ENCODE measurements at regions not wholly inside any gene's neighbourhood (a gene's known extent, or its start where the extent isn't known, plus 50 kb on each side); places are given as distances from the start of the nearest gene placed in this dataset.

DNA sequence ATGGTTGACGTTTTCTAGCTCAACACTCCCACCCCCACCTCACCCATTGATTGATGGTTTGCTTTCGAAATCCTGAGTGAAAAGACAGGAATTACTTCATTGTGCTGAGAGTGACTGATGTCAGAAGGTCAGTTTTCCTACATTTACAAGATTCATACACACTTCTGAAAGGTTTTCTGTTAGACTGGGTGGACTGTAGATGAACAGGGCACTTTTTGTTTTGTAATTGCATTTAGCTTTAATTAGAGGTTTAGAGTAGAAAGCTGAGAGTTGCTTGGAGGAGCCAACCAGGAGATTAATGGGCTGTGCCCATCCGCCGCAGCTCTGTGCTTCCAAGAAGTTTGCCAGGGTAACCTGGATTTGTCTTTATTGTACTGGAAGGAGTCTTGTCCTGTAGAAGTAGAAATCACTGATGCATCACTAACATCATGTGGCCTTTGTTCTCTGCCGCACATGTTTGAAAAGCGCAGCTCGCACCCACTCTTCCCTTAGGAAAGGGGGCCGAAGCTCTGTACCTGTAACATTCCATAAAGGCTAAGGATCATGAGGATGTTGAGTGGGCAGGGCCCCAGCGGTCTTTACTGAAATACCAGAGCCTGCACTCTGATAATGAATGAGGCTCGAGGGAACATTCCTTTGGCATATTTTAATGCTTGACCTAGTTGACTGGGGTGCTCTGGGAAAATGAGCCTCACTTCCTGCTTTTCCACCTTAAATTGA lies 267.6 kb upstream of the DMRT1 start:
- peak overlapping the region; percentile 53; the same call in 1 of the 2 replicates for H2AK5ac ChIP-seq (ENCODE audit: low read depth, low read length)
- no peak overlapping the region for H2BK120ac ChIP-seq (replicated peaks; ENCODE audit: low read depth, low read length)
- H3K79me1 ChIP-seq (ENCODE audit: low read depth, low read length) = no peaks in the 10 kb centered on the region; the same call in 1 of the 2 replicates
- H3K56ac ChIP-seq (replicated peaks; ENCODE audit: insufficient read length, low read depth, low read length) = no peak overlapping the region
- H3K9ac ChIP-seq (replicated peaks in 1 of 4; ENCODE audit: extremely low read depth in 1 of 4, low read depth in 3 of 4, low read length in 3 of 4) = no peak overlapping the region
- no peaks in the 10 kb centered on the region for H3K23me2 ChIP-seq (ENCODE audit: low read depth, low read length)
- 0 out of 4 replicates have a peak, but pooled peaks cover 0 to 2% of the 10 kb centered on the region in 2 experiments for H3K9me3 ChIP-seq (ENCODE audit: insufficient read depth in 2 of 2, low read depth in 1 of 2, low read length in 1 of 2)
- no peak overlapping the region for H3K4me3 ChIP-seq (ENCODE audit: extremely low read depth in 1 of 4, insufficient read depth in 2 of 4, low read depth in 3 of 4, low read length in 4 of 4)
- no peak for FAIRE-seq
- H2BK15ac ChIP-seq (ENCODE audit: low read length) = 0 out of 2 replicates have a peak overlapping the region, but pooled peaks have one; percentile 8
- H3K36me3 ChIP-seq (ENCODE audit: control insufficient read depth in 2 of 4, insufficient read depth in 4 of 4, low read length in 3 of 4) = no peaks in the 10 kb centered on the region
- peaks cover 0 to 32% of the 10 kb centered on the region in 2 experiments; a peak in 2 of 4 replicates for H3K79me2 ChIP-seq (ENCODE audit: control insufficient read depth in 1 of 2, insufficient read depth in 2 of 2, low read length in 2 of 2)
- peak overlapping the region; percentile 84 for H2BK12ac ChIP-seq (ENCODE audit: low read depth, low read length)
- peaks cover 3 to 8% (median 6%) of the 10 kb centered on the region in 4 experiments; a peak in 4 of 7 replicates for H3K4me1 ChIP-seq (replicated peaks in 1 of 4; ENCODE audit: control insufficient read depth in 3 of 4, insufficient read depth in 4 of 4, low read length in 3 of 4)
- peak overlapping the region; percentile 29; the same call in 1 of the 2 replicates for H4K8ac ChIP-seq (ENCODE audit: extremely low read depth, insufficient read depth, low read length)
- no peak overlapping the region for H3K4ac ChIP-seq (replicated peaks; ENCODE audit: insufficient read length, low read depth, low read length)
- no peaks in the 10 kb centered on the region for H3K27me3 ChIP-seq (replicated peaks in 1 of 4; ENCODE audit: control insufficient read depth in 3 of 4, extremely low read depth in 1 of 4, insufficient read depth in 3 of 4, low read length in 3 of 4)
- ChIA-PET POLR2A (ENCODE audit: partially characterized antibody) (no interaction called here), CTCF (ENCODE audit: partially characterized antibody) (interaction anchor here (0.7 to 1.5 kb wide), 4 partner anchors 9 to 192 kb away, joined by 3 to 6 read pairs (median 3); no protein-coding TSS in a partner anchor)
- no peak overlapping the region for H3K14ac ChIP-seq (ENCODE audit: insufficient read length)
- no peak overlapping the region for H3K18ac ChIP-seq (ENCODE audit: extremely low read depth, low read length)
- H4K5ac ChIP-seq (ENCODE audit: insufficient read length, low read depth, low read length) = no peak overlapping the region
- DNase-seq (ENCODE audit: low read depth in 1 of 2, low spot score in 2 of 2) = no peak
- H2BK5ac ChIP-seq (ENCODE audit: low read depth, low read length) = no peak overlapping the region; the same call in 1 of the 2 replicates
- no peak overlapping the region for H3K23ac ChIP-seq (ENCODE audit: insufficient read length)
- no peaks in the 10 kb centered on the region for H4K20me1 ChIP-seq (replicated peaks in 1 of 2; ENCODE audit: control insufficient read depth in 1 of 2, insufficient read depth in 2 of 2, low read length in 2 of 2)
- no peak overlapping the region for H2AFZ ChIP-seq (ENCODE audit: low read length)
- TF ChIP-seq BRCA1 (IDR thresholded peaks at IDR 0.05; ENCODE audit: low read depth, low read length) = no peak
- TF ChIP-seq KDM4A (IDR thresholded peaks at IDR 0.05; ENCODE audit: low read depth, low read length, severe bottlenecking) = no peak
- no peak for TF ChIP-seq BCL11A (IDR thresholded peaks at IDR 0.05; ENCODE audit: low read depth in 2 of 2, low read length in 2 of 2)
- TF ChIP-seq EP300 (IDR thresholded peaks at IDR 0.05; ENCODE audit: borderline replicate concordance in 1 of 2, low read depth in 2 of 2, low read length in 2 of 2) = no peak
- TF ChIP-seq HDAC2 (IDR thresholded peaks at IDR 0.05; ENCODE audit: borderline replicate concordance in 1 of 2, low read depth in 2 of 2, low read length in 2 of 2) = no peak
- no peak overlapping the region for H3K27ac ChIP-seq (ENCODE audit: low read depth, low read length)
- 0 out of 2 replicates have a peak overlapping the region, but pooled peaks have one; percentile 80 for H2BK20ac ChIP-seq (ENCODE audit: low read length)
- 79% methylated on average over 10 of the region's 10 CpGs; no CpG with 5 or more reads in 1 of the 2 experiments for WGBS, 2 experiments (ENCODE audit: extremely low coverage in 1 of 2, insufficient coverage in 1 of 2, insufficient read length in 1 of 2, insufficient replicate concordance in 2 of 2, low coverage in 1 of 2, low lambda C conversion rate in 2 of 2, missing lambda C conversion rate in 1 of 2)
- H4K91ac ChIP-seq (replicated peaks; ENCODE audit: insufficient read length, low read length) = no peak overlapping the region
- 0 out of 4 replicates have a peak overlapping the region, but pooled peaks of 1 of the 2 experiments have one; percentile 20 for H3K4me2 ChIP-seq (ENCODE audit: insufficient read depth in 1 of 2, low read depth in 2 of 2, low read length in 2 of 2)

Data from H1 (cell line).